Right lobe of liver (tissue), 6 donors: ENCODE measurements at regions not wholly inside any gene's neighbourhood (a gene's known extent, or its start where the extent isn't known, plus 50 kb on each side); places are given as distances from the start of the nearest gene placed in this dataset.

Experiments used
- ATAC-seq, 4 donors: fragments of 200-7000 bp; cut with Tn5 transposase; one replicate each; pipeline ENCODE4 v1.9.1; 2020; ENCODE audit warnings: mild to moderate bottlenecking in 4 of 4, moderate library complexity in 4 of 4
- DNase-seq, 3 donors: peaks; one replicate each; pipeline ENCODE4 v3.0.0-alpha.2; 2020
- H3K27ac ChIP-seq, 3 donors: fragments of 200-600 bp; one replicate each; pipeline ENCODE4 v1.8.0; 2022
- H3K27me3 ChIP-seq, 2 donors: fragments of 200-600 bp; one replicate each; pipeline ENCODE4 v1.8.0; 2022
- H3K36me3 ChIP-seq, 4 donors: fragments of 200-600 bp; sonication (generic) in 1 of 4; one replicate each; pipeline versions ENCODE4 v1.5.1 to v1.8.0; 2017 to 2022; ENCODE audit warnings: control low read depth in 1 of 4
- H3K4me1 ChIP-seq, 4 donors: fragments of 200-600 bp; sonication (generic) in 1 of 4; one replicate each; pipeline versions ENCODE4 v1.5.1 to v1.8.0; 2017 to 2022; ENCODE audit warnings: control low read depth in 1 of 4
- H3K4me3 ChIP-seq, 3 donors: fragments of 200-600 bp; one replicate each; pipeline ENCODE4 v1.8.0; 2022
- H3K9me3 ChIP-seq, 4 donors: fragments of 200-600 bp; sonication (generic) in 1 of 4; one replicate each; pipeline versions ENCODE4 v1.5.1 to v1.8.0; 2017 to 2022; ENCODE audit warnings: control low read depth in 1 of 4
- POLR2A ChIP-seq: fragments of 450-650 bp; IDR thresholded peaks from one replicate; pipeline ENCODE4 v1.6.1; 2017; ENCODE audit warnings: antibody characterized with exemption, mild to moderate bottlenecking
- WGBS: methylation state at CpG from one replicate; pipeline ENCODE4 v1.1.6; 2018; ENCODE audit warnings: low coverage, low lambda C conversion rate; ENCODE audit not compliant: insufficient coverage; ENCODE audit errors: missing lambda C conversion rate; 5-methylcytosine and 5-hydroxymethylcytosine counted together
- intact Hi-C, 2 donors: fragments of 100-400 bp; cut with DNase I; formaldehyde crosslinking; loops; one replicate each; pipeline versions ENCODE4 v1.11.2 to v1.14.1; 2022
- TF ChIP-seq, protein P1 (sequence below), 4 donors: fragments of 200-600 bp in 3 of 4; fragments of 450-650 bp in 1 of 4; IDR thresholded peaks; one replicate each; pipeline versions ENCODE4 v1.5.1 to v1.8.0; 2016 to 2022; ENCODE audit warnings: antibody characterized with exemption in 4 of 4, mild to moderate bottlenecking in 2 of 4
- donor health status: DM: no; HTN: yes; CAD: no.
- donor health status: DM: no; HTN: no; CAD: no.
- donor health status: DM: no; HTN: no; CAD: no.
- donor health status: DM: no; HTN: yes; CAD: no.
- donor health status: DM: no; HTN: yes; CAD: no.

DNA sequence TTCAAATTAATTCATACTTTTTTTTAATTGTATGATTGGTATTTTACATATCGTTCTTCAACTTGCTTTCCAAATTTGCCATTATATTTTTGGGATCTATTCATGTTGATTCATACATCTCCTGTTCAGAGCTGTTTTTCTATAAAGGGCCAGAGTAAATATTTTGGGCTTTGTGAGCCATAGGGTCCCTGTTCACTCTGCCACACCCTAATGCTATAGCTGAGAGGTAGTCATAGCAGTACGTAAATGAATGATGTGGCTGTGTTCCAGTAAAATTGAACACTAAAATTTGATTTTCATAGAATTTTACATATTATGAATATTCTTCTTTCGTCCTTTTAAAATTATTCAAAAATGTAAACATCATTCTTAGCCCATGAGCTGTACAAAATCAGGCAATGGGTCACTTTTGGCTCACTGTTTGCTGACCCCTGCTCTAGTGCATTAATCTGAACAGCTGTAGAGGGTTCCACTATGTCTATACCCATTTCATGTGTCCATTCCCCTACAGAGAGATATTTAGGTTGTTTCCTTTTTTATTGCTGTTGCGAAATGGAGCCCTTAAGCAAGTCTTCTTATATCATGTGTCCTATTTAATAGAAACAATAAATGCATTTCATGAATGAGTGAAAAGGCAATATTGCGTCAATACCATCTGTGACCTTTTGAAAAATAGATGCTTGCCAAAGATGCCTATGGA is 136.4 kb upstream of the SALL4 start:
- no peaks in the 10 kb centered on the region for H3K36me3 ChIP-seq
- no peak overlapping the region for H3K4me3 ChIP-seq
- H3K27ac ChIP-seq = no peak overlapping the region
- no peaks in the 10 kb centered on the region for H3K9me3 ChIP-seq
- DNase-seq (no peak), ATAC-seq (no peak)
- H3K4me1 ChIP-seq = no peaks in the 10 kb centered on the region
- no peaks in the 10 kb centered on the region for H3K27me3 ChIP-seq
- WGBS = 69% methylated on average over 5 of the region's 5 CpGs
- no peak for TF ChIP-seq POLR2A
- TF ChIP-seq, protein P1, sequence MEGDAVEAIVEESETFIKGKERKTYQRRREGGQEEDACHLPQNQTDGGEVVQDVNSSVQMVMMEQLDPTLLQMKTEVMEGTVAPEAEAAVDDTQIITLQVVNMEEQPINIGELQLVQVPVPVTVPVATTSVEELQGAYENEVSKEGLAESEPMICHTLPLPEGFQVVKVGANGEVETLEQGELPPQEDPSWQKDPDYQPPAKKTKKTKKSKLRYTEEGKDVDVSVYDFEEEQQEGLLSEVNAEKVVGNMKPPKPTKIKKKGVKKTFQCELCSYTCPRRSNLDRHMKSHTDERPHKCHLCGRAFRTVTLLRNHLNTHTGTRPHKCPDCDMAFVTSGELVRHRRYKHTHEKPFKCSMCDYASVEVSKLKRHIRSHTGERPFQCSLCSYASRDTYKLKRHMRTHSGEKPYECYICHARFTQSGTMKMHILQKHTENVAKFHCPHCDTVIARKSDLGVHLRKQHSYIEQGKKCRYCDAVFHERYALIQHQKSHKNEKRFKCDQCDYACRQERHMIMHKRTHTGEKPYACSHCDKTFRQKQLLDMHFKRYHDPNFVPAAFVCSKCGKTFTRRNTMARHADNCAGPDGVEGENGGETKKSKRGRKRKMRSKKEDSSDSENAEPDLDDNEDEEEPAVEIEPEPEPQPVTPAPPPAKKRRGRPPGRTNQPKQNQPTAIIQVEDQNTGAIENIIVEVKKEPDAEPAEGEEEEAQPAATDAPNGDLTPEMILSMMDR (IDR thresholded peaks at IDR 0.05) = no peak
- intact Hi-C loops = no loop called here

DNA sequence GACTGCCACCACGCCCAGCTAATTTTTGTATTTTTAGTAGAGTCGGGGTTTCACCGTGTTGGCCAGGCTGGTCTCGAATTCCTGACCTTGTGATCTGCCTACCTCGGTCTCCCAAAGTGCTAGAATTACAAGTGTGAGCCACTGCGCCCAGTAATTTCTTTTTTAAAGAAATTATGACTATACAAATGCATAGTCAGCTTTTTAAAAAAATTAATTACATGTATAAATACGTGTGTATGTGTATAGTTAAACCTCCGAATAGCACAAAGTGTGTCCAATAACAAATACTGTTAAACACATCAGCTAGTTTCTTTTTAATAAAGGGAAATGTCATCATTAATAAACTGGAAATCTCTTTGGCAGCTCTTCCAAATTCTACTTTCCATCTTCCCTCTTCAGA is 135.5 kb upstream of the SALL4 start:
- no peaks in the 10 kb centered on the region for H3K36me3 ChIP-seq
- DNase-seq = no peak
- H3K27me3 ChIP-seq = no peaks in the 10 kb centered on the region
- TF ChIP-seq, protein P1 (IDR thresholded peaks at IDR 0.05) = no peak
- ATAC-seq = no peak
- H3K4me3 ChIP-seq = no peak overlapping the region
- no peak overlapping the region for H3K27ac ChIP-seq
- intact Hi-C loops = no loop called here
- no peaks in the 10 kb centered on the region for H3K9me3 ChIP-seq
- no peaks in the 10 kb centered on the region for H3K4me1 ChIP-seq
- 76% methylated on average over 8 of the region's 8 CpGs for WGBS

DNA sequence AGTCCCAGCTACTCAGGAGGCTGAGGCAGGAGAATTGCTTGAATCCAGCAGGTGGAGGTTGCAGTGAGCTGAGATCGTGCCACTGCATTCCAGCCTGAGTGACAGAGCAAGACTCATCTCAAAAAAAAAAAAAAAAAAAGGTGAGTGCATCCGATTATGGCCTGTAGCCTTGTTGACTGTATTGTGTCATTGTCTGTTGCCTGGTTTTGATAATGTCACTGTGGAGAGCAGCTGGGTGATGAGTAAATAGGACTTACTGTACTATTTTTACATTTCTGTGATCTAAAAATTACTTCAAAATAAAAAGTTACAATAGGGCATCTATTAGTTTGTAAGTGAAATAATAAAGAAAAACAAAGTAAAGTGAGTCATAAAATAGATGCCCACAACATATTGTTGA is 134.1 kb upstream of the SALL4 start:
- no peaks in the 10 kb centered on the region for H3K36me3 ChIP-seq
- no peak for DNase-seq
- 82% methylated on average over 2 of the region's 2 CpGs for WGBS
- H3K9me3 ChIP-seq = no peaks in the 10 kb centered on the region
- no peak overlapping the region for H3K4me3 ChIP-seq
- ATAC-seq = no peak
- H3K4me1 ChIP-seq = no peaks in the 10 kb centered on the region
- no peak overlapping the region for H3K27ac ChIP-seq
- no peaks in the 10 kb centered on the region for H3K27me3 ChIP-seq
- TF ChIP-seq, protein P1 (IDR thresholded peaks at IDR 0.05) = no peak
- no peak for TF ChIP-seq POLR2A
- intact Hi-C loops = no loop called here

DNA sequence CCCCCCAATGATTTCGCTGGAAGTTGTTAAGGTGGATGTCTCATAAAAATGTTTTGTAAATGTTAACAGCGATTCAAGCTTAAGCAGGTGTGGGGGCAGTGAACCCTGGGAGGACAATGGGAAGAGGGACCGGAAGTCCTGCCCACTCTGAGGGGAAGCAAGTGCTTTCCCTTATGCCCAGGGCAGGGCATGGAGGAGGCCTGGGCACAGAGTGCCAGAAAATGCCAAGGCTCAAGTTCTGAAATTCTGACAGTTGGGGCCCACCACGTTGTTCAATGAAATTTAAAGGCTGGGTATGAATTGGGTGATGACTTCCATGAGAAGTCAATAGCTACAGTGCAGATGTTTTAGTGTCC is 132.7 kb upstream of the SALL4 start:
- Histone ChIP-seq H3K27me3 (no peaks in the 10 kb centered on the region), H3K4me3 (no peak overlapping the region), H3K36me3 (no peaks in the 10 kb centered on the region), H3K27ac (no peak overlapping the region), H3K9me3 (no peaks in the 10 kb centered on the region), H3K4me1 (no peaks in the 10 kb centered on the region)
- intact Hi-C loops = no loop called here
- DNase-seq (no peak), ATAC-seq (no peak)
- 71% methylated on average over 3 of the region's 4 CpGs for WGBS
- TF ChIP-seq, protein P1 (IDR thresholded peaks at IDR 0.05) = no peak
- no peak for TF ChIP-seq POLR2A
